ENCODE measurements at regions not wholly inside any gene's neighbourhood (a gene's known extent, or its start where the extent isn't known, plus 50 kb on each side); places are given as distances from the start of the nearest gene placed in this dataset.

DNA sequence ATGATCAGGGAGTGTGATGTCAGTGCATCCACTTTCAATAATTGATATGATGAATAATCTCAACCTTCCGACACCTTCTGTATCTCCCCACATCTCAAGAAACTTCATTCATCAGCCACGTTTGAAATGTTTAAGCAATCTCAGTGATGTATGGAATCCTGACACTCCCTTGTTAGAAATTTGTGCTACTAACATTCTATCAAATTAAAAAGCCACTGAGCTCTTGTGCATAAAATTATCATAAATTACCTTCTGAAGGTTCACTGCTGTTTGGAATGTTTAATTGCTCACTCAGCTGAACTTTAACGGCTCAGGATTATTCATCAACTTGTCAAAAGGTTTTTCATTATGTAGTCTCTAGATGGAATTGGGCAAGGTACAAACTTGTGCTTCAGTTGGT lies 108.4 kb upstream of the DPH6 start:
- FAIRE-seq (no peak), DNase-seq (ENCODE audit: insufficient read length, low spot score) (no peak)

DNA sequence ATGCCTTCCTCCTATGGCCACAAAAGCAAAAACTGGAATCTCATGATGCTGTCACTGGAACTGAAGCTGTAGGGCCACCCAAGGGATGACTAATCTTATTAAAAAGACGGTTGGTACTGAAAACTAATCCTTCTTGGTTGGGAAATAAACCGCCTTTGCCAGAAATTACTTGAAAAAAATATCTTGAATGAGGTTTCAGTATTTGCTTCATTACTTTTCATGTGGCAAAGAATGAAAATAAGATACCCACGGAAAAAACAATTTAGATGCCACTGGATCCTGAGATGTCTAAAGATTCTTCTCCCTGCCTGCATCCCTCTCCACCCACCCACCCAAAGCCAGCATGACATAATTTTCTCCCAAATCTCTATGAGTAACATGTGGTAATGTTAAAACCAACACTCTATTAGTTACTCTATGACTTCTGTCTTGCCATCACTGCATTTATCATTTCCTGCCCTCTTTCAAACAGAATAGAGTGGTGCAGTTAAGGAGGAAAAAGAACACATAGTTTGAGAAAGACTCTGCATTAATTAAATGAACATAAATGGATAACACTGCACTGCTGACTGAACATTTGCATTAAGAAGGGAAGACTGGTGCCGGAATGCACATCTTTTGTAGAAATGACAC lies 111.8 kb upstream of the DPH6 start:
- no peak for DNase-seq (ENCODE audit: insufficient read length, low spot score)
- FAIRE-seq, result no peak

DNA sequence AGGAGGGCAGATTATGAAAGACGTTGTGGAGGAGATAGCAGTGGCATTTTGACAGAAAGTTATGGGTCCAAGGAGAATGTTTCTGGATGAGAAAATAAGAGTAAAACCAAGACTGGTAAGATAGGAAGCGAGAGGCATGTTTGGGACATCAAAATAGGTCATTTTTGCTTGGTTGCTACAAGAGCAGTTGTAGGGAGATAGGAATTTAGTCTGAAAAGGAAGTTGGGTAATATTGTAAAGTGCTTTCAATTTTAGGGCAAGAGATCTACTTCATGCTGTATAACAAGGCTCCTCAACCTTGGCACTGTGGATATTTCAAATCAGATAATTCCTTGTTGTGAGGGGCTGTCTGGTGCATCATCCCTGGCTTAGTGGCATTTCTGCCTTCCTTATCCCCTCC lies 118.0 kb upstream of the DPH6 start:
- FAIRE-seq, result no peak
- DNase-seq (ENCODE audit: insufficient read length, low spot score), result no peak

DNA sequence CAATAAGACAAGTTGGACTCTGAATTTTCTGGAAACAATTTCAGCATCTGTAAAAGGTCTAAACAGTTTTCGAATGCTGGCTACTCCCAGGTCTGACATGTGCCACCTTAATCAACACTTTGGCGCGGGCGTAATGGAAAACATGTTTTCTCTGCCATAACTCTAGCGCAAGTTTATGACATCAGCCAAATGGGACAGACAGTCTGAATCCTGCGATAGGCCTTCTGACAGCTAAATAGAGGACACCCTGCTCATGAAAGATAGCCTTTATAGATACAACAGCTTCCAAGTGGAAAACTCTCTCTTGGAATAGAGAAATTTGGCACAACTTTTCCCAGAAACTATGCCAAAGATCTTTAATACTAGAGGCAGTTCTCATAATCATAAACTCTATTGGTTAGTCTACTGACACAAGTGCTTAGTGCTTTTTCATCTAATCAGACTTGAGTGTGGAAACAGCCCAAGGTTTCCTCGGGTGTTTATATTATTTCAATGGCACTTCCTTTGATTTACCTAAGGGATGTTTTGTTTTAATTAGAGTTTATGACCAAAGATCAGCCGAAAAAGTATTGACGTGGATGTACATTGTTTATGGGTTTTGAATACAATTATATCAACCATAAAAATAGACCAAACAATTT lies 120.1 kb upstream of the DPH6 start:
- FAIRE-seq (no peak), DNase-seq (ENCODE audit: insufficient read length, low spot score) (no peak)

DNA sequence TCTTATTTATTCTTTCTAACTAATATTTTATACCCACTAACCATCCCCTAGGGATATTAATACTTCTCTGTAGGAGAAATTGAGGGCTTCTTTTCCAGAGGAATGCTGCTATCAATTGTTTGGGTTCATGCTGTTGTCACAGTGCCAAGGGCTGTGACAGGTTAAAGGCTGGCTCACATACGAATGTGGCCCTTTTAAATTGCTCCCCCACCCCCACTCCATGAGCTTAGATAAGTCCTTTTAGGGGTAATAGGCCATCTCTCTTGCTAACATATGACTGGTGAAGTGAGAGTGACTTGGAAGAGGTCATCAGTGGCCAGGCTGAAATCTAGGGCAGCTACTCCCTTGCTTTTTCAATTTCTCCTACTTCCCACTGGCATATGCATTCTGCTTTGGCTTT lies 121.9 kb upstream of the DPH6 start:
- FAIRE-seq, result no peak
- DNase-seq (ENCODE audit: insufficient read length, low spot score), result no peak

DNA sequence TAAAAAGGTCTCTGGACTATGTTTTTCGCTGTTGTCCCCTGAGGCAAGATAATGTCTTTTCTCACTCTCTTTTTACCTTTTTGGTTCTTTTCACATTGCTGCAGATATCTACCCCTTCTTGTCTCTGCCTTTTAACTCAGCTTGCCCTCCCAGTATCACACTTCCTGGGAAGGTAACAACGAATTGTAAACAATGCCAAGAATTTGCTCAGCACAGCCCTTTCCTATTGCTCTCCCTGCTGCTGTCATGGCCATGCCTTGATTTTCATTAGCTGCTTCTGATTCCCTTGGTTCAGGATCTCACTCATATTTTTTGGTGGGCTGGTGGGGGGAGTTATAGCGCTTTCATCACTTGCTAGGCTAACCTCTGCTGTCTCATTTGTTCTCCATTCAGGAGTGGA lies 123.1 kb upstream of the DPH6 start:
- FAIRE-seq (no peak), DNase-seq (ENCODE audit: insufficient read length, low spot score) (no peak)

DNA sequence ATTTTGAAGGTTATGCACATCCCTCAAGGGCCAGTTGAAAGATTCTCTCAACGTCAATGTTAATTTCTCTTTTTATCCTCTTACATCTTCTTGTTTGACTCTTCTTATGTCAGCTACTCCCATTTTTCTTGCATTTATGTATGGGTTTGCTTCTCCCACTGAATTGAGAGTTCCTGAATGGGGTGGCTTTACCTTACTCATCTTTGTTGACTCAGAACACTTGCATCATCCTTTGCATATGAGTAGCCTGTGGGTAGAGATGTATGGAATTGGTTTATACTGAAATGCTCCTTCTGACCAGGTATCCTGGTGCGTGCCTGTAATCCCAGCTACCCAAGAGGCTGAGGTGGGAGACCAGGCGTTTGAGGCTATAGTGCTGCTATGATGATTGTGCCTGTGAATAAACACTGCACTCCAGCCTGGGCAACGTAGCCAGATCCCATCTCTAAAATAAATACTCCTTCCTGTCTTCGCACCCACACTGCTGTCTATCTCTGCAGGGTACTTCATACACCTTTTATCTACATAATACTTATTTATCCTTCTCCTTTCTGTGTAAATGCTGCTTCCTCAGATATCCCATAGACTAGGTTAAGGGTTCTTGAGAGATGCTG lies 123.6 kb upstream of the DPH6 start:
- FAIRE-seq (no peak), DNase-seq (ENCODE audit: insufficient read length, low spot score) (no peak)

DNA sequence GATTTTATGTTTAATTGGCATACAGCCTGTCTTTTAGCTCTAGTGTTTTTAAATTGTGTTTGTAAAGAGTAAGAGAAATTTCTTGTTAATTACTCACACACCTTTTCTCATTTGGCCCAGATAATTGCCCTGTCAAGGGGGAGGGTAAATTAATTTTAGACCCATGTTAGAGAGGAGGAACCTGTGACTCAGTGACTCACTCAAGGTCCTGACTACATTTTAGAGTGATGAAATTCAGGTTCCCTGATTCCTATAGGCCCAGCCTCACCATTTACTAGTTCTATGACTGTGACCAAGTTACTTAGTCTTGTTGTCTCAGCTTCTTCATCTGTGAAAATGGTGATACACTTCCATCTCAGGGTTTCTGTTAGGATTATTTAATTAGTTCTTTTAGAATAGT lies 125.2 kb upstream of the DPH6 start:
- DNase-seq (ENCODE audit: insufficient read length, low spot score) (no peak), FAIRE-seq (no peak)

DNA sequence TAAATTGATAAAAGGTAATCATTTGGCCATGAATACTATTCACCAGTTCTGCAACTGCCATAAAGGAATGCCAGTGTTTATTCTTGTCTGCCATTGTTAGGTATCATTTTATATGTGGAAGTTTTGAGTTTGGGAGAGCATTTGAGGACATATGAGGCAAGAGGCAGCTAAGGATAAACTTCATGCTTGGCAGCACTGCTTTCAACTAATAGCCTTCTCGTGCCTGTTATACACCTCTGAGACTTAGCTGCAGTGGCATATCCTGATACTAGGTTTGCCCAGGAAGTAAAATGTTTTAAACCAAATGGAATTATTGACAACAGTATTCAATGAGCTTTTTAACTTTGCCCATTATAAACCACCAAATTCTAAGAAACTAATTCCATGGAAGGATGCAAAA lies 126.0 kb upstream of the DPH6 start:
- FAIRE-seq, result no peak
- no peak for DNase-seq (ENCODE audit: insufficient read length, low spot score)

DNA sequence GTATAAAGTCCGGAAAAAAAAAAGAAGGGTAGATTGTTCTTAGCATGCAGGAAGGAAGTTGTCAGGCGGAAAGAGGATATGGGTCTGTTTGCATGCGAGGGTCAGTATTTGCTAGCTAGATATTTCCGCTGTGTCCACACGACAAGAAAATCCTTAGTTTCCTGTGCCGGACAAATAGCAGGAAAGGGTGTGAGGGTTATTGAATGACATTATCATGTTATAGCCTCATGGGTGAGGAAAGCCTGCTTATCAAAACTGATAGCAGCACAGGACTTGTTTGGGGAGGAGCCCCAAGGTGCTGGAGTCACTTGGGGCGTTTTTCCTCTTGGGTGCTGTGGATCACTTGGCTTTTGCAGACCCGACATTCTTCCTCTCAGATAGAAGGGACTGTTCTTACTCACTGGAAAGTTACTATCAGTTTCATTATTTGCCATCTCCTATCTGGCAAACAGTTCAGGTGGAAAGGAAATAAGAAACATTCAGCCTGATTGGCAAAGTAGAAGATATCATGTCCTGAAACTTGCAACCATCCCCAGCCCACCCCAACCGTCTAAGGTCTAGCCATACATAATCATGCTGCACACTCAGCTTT lies 127.2 kb upstream of the DPH6 start:
- FAIRE-seq (no peak), DNase-seq (ENCODE audit: insufficient read length, low spot score) (no peak)

DNA sequence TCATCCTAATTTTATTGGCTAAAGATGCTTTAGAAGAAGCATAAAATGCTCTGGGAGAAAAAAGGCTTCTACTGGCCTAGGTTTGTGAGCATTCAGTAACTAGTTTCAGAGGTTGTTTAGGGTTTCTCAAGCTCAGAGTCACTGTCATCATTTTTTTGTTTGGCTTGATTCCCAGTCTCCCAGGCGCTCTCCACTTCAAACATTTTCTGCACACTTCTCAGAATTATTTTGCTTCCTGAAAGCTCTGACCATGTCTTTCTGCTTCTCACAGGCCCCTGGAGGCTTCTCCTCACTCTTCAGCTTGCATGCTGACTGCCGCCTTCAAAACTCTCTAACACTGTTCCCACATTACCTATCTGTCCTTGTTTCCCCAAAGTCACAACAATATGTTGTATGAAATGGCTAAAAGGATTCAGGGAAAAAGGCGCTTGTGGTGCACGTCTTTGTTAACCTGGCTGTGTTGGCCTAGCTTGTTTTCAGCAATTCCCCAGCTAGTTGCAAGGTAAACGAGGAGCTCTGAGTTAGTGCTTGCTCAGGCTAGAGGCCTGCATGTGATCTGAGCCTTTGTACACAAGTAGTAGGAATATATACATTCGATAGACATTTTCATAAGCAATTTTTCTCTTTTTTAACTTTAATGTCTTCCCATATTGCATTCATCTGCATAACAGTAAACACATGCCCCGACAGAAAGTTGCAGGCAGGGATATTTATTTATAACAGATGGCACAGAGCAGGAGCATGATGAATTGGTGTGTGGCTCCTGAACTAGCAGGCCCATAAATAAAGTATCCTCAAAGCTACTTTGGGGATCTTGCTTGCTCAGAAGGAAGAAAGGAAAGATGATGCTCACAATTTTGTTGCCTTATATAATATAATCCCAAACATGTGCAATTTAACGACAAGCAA lies 129.2 kb upstream of the DPH6 start:
- DNase-seq (ENCODE audit: insufficient read length, low spot score) (no peak), FAIRE-seq (no peak)

DNA sequence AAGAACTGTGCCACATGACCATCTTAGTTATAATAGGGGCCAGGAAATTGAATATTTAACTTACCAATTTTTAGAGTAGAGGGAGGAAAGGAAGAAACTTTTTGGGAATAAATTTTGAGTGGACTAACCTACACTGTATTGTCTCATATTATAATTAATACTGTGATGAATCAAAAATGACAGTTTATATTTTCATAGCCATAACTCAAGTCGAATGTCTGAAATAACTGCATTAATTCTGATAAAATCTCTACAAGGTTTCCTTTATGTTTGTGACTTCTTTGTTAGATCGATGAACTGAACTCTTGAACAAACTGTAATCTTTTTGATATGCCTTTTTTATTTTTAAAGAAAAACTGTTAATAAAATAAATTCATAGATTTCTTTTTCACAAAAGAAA lies 132.8 kb upstream of the DPH6 start:
- FAIRE-seq (no peak), DNase-seq (ENCODE audit: insufficient read length, low spot score) (no peak)

DNA sequence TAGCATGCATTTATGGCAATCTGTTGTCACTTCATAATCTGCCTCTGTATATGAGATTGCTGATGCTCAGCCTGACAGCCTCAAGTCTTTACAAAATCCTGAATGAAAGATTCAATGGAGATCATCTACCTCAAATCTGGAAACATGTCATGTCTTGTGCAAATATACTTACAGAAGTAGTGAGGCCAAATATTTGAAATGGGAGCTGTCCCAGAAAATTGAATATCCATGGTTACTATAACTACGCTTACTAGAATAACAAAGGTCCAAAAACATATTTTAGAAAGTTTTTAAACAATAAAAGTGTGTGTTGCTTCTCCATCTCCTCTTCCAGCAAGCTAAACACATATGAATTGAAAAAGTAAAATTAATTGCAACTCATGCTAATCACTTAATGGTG lies 133.2 kb upstream of the DPH6 start:
- no peak for DNase-seq (ENCODE audit: insufficient read length, low spot score)
- FAIRE-seq, result no peak

DNA sequence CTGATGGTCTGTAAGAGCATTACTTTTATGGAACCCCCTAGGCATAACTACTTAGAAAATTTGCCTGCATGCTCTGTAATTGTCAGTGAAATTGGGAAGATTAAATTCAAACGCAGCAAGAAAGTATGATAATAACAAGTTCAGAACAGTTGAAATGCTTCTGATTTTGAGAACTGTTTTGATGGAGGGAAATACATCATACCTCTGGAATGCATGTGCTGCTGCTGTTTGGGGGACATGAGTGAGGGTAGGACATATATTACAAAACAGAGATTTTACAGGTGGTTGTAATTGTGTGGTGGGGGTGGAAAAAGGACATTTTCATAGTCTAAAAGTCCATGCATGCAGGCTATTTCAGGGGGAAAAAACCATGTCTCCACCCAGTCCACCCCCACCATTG lies 135.0 kb upstream of the DPH6 start:
- DNase-seq (ENCODE audit: insufficient read length, low spot score) (no peak), FAIRE-seq (no peak)

DNA sequence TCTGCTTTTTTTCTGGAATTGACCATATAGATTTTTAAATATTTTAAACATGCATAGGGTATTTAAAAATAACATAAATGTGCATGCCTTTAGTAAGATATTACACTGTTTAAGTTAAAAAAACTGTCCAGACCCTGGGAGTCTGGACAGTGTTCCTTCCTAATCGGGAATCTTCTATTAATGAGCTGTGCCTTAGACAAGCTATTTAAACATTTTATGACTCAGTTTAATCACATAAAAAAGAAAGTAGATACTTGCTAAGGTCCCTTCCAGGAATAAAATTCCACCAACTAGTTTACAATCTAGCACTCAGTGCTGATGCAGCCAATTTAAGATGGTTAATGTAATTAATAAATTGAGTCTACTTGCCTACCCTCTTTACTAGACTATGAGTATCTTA lies 140.4 kb upstream of the DPH6 start:
- DNase-seq (ENCODE audit: insufficient read length, low spot score) (no peak), FAIRE-seq (no peak)

DNA sequence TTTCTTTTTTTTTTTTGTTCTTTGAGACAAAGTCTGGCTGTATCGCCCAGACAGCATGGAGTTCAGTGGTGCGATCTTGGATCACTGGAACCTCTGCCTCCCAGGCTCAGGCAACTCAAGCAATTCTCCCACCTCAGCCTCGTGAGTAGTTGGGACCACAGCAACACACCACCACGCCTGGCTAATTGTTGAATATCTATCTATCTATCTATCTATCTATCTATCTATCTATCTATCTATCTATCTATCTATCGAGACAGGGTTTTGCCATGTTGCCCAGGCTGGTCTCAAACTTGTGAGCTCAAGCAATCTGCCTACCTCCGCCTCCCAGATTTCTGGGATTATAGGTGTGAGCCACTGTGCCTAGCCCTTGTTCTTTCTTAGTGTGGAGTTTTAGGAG lies 143.3 kb upstream of the DPH6 start:
- FAIRE-seq, result no peak
- no peak for DNase-seq (ENCODE audit: insufficient read length, low spot score)

DNA sequence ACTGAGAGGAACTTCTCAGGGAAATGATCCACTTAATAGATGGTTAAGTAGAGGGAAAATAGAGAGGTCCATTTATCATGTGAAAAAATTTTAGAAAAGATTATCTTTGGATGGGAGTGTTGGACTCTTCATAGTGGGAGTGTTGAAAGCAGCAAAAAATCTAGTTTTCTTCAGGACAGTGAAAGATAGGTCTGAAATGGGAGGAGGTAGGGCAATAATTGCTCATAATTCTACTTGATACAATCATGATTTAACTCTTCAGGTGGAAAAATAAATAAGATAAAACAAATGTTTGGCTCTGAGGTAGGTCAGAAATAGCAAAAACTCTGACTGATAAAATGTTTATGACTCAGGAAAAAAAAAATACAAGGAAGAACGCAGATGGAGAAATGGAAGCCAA lies 144.1 kb upstream of the DPH6 start:
- no peak for FAIRE-seq
- no peak for DNase-seq (ENCODE audit: insufficient read length, low spot score)

DNA sequence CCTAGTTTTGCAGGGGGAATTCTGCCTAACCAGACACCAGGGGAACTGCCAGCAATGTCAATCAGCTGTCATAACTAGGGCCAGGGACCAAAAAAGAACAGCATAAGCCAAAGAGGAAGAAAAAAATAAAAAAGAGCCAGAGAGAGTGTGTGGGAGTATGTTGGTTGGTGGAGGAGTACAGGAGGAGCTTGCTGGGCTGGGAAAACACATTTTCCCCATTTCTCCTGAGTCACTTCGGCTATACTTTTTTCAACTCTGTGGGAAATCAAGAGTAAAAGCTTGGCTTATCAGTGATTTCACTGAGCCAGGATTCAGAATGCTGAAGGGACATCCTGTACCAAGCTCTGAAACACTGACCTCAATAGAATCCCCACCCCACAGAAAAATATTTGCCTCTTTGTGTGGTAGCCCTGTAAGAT lies 144.7 kb upstream of the DPH6 start:
- DNase-seq (ENCODE audit: insufficient read length, low spot score) (no peak), FAIRE-seq (no peak)

DNA sequence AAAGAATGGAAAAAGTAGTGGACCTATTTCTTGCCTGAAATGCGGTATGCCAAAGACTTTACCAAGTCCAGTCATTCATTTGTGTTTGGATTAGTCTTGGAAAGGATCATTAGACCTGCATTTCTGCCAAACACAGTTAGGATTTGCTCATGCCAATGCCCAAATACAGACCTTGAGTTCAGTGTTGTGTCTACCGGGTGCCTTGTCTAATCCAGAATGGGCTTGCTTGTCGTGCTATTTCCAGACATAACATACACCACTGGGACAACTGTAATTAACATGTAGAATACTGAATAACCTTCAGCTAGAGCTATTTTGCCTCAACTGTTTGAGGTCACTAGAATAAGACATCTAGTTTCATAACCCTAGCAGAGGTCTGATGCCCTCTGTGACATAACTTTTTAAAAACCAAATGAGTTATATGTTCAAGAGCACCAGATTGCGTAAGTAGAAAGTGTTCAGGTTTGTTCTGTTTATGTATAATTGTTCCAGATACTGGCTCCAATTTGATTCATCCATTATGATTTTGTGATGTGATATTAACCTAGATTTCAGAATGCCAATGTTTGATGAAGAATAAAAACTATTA lies 145.3 kb upstream of the DPH6 start:
- no peak for FAIRE-seq
- DNase-seq (ENCODE audit: insufficient read length, low spot score), result no peak

DNA sequence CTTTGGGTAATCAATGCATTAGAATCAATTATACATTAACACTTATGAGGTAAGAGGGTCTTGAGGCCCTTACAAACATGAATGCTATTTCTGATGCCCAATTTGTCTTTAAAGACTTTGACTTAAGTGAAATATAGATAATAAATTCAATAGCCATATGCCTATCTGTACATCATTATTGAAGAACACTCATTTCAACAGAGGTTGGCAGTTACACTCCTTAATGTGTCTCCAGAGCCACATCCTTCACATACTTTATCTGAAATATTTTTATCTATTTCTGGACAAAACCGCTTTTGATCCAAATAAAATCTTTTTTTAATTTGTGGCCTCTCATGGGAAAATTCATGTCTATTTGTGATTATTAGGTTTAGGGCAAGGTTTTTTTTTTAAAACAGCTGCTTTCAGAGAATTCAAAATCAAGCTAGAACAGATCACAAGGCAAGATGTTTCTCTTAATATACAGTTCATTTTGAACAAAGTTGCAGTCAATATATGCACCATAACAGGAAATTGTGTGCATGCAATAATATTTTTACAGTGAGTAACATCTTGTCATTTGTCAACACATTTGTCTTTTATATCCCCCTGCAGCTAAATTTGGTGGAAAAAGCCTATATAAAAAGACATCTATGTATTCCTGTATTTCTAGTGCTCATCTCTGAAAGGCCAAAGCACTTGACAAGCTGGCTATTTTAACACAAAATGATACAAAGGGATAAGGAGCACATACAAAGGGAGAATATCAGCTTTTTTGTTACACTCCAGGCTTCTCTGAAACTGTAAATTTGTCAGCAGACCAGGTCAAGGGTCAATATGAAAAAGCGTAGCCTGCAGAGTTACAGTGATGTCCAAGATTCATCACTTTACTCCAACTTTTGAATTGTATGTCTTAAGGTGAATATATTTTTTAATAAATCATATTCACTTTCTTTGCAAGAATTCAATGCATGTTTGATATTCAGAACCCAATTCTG lies 146.2 kb upstream of the DPH6 start:
- DNase-seq (ENCODE audit: insufficient read length, low spot score), result no peak
- no peak for FAIRE-seq
